ENCODE measurements at regions not wholly inside any gene's neighbourhood (a gene's known extent, or its start where the extent isn't known, plus 50 kb on each side); places are given as distances from the start of the nearest gene placed in this dataset.
A peak's percentile ranks its signal among the peaks of the same experiment; 100 is the strongest.

- no peaks in the 10 kb centered on the region for H3K27me3 ChIP-seq (ENCODE audit: control insufficient read depth, insufficient read depth, low read length)
- peaks cover 2% of the 10 kb centered on the region for H3K36me3 ChIP-seq (ENCODE audit: control insufficient read depth, insufficient read depth, low read length)
- no peak overlapping the region for H3K27ac ChIP-seq (ENCODE audit: low read depth, low read length)
- H3K4me1 ChIP-seq (ENCODE audit: control insufficient read depth, insufficient read depth, low read length): peaks cover 12% of the 10 kb centered on the region
- WGBS (ENCODE audit: insufficient coverage): 84% methylated on average over 13 of the region's 16 CpGs
- H3K9me3 ChIP-seq (ENCODE audit: control insufficient read depth, insufficient read depth, low read length): no peaks in the 10 kb centered on the region
- H3K4me3 ChIP-seq (ENCODE audit: low read depth, low read length): no peak overlapping the region
- DNase-seq (ENCODE audit: low read depth in 4 of 6, low spot score in 6 of 6): no peak
Measured at GRCh38 chr7:130926001-130926691, 192.1 kb upstream of the KLF14 start.

- no peak overlapping the region for H3K27ac ChIP-seq (ENCODE audit: low read depth, low read length)
- no peak overlapping the region for H3K4me3 ChIP-seq (ENCODE audit: low read depth, low read length)
- H3K36me3 ChIP-seq (ENCODE audit: control insufficient read depth, insufficient read depth, low read length): peaks cover 2% of the 10 kb centered on the region
- WGBS (ENCODE audit: insufficient coverage): 80% methylated on average over 5 of the region's 5 CpGs
- H3K27me3 ChIP-seq (ENCODE audit: control insufficient read depth, insufficient read depth, low read length): no peaks in the 10 kb centered on the region
- DNase-seq (ENCODE audit: low read depth in 4 of 6, low spot score in 6 of 6): no peak
- H3K9me3 ChIP-seq (ENCODE audit: control insufficient read depth, insufficient read depth, low read length): no peaks in the 10 kb centered on the region
- H3K4me1 ChIP-seq (ENCODE audit: control insufficient read depth, insufficient read depth, low read length): peaks cover 7% of the 10 kb centered on the region
Measured at GRCh38 chr7:130927062-130927461, 193.1 kb upstream of the KLF14 start.

- no peak for DNase-seq (ENCODE audit: low read depth in 4 of 6, low spot score in 6 of 6)
- H3K36me3 ChIP-seq (ENCODE audit: control insufficient read depth, insufficient read depth, low read length): peaks cover 2% of the 10 kb centered on the region
- 83% methylated on average over 8 of the region's 9 CpGs for WGBS (ENCODE audit: insufficient coverage)
- peaks cover 7% of the 10 kb centered on the region for H3K4me1 ChIP-seq (ENCODE audit: control insufficient read depth, insufficient read depth, low read length)
- no peak overlapping the region for H3K4me3 ChIP-seq (ENCODE audit: low read depth, low read length)
- H3K27me3 ChIP-seq (ENCODE audit: control insufficient read depth, insufficient read depth, low read length): no peaks in the 10 kb centered on the region
- no peak overlapping the region for H3K27ac ChIP-seq (ENCODE audit: low read depth, low read length)
- no peaks in the 10 kb centered on the region for H3K9me3 ChIP-seq (ENCODE audit: control insufficient read depth, insufficient read depth, low read length)
Measured at GRCh38 chr7:130927564-130927963, 193.6 kb upstream of the KLF14 start.

- Histone ChIP-seq H3K27me3 (ENCODE audit: control insufficient read depth, insufficient read depth, low read length) (no peaks in the 10 kb centered on the region), H3K27ac (ENCODE audit: low read depth, low read length) (no peak overlapping the region), H3K9me3 (ENCODE audit: control insufficient read depth, insufficient read depth, low read length) (no peaks in the 10 kb centered on the region), H3K36me3 (ENCODE audit: control insufficient read depth, insufficient read depth, low read length) (peaks cover 2% of the 10 kb centered on the region), H3K4me1 (ENCODE audit: control insufficient read depth, insufficient read depth, low read length) (peaks cover 2% of the 10 kb centered on the region), H3K4me3 (ENCODE audit: low read depth, low read length) (no peak overlapping the region)
- no peak for DNase-seq (ENCODE audit: low read depth in 4 of 6, low spot score in 6 of 6)
- 83% methylated on average over 3 of the region's 4 CpGs for WGBS (ENCODE audit: insufficient coverage)
Measured at GRCh38 chr7:130929896-130930659, 196.1 kb upstream of the KLF14 start.

- Histone ChIP-seq H3K36me3 (ENCODE audit: control insufficient read depth, insufficient read depth, low read length) (peaks cover 2% of the 10 kb centered on the region), H3K27me3 (ENCODE audit: control insufficient read depth, insufficient read depth, low read length) (no peaks in the 10 kb centered on the region), H3K27ac (ENCODE audit: low read depth, low read length) (no peak overlapping the region), H3K9me3 (ENCODE audit: control insufficient read depth, insufficient read depth, low read length) (no peaks in the 10 kb centered on the region), H3K4me1 (ENCODE audit: control insufficient read depth, insufficient read depth, low read length) (peaks cover 2% of the 10 kb centered on the region), H3K4me3 (ENCODE audit: low read depth, low read length) (no peak overlapping the region)
- DNase-seq (ENCODE audit: low read depth in 4 of 6, low spot score in 6 of 6): peak in 1 of 6 donors; percentile 63
- 29% methylated on average over 7 of the region's 8 CpGs for WGBS (ENCODE audit: insufficient coverage)
Measured at GRCh38 chr7:130930681-130931080, 196.7 kb upstream of the KLF14 start.

GRCh38 chr7:130931423-130931822 lies 197.4 kb upstream of the KLF14 start:
- Histone ChIP-seq H3K27ac (ENCODE audit: low read depth, low read length) (no peak overlapping the region), H3K4me1 (ENCODE audit: control insufficient read depth, insufficient read depth, low read length) (peaks cover 2% of the 10 kb centered on the region), H3K9me3 (ENCODE audit: control insufficient read depth, insufficient read depth, low read length) (no peaks in the 10 kb centered on the region), H3K4me3 (ENCODE audit: low read depth, low read length) (no peak overlapping the region), H3K36me3 (ENCODE audit: control insufficient read depth, insufficient read depth, low read length) (peaks cover under 1% of the 10 kb centered on the region), H3K27me3 (ENCODE audit: control insufficient read depth, insufficient read depth, low read length) (no peaks in the 10 kb centered on the region)
- WGBS (ENCODE audit: insufficient coverage): no CpG with 5 or more reads among the region's 3 CpGs
- peak in 1 of 6 donors; percentile 69 for DNase-seq (ENCODE audit: low read depth in 4 of 6, low spot score in 6 of 6)

GRCh38 chr7:130932088-130932487 lies 198.1 kb upstream of the KLF14 start:
- no peak overlapping the region for H3K27ac ChIP-seq (ENCODE audit: low read depth, low read length)

GRCh38 chr7:130932667-130933432 lies 198.8 kb upstream of the KLF14 start:
- 84% methylated on average over 8 of the region's 11 CpGs for WGBS (ENCODE audit: insufficient coverage)
- Histone ChIP-seq H3K36me3 (ENCODE audit: control insufficient read depth, insufficient read depth, low read length) (no peaks in the 10 kb centered on the region), H3K4me3 (ENCODE audit: low read depth, low read length) (no peak overlapping the region), H3K4me1 (ENCODE audit: control insufficient read depth, insufficient read depth, low read length) (peaks cover 2% of the 10 kb centered on the region), H3K27ac (ENCODE audit: low read depth, low read length) (no peak overlapping the region), H3K27me3 (ENCODE audit: control insufficient read depth, insufficient read depth, low read length) (no peaks in the 10 kb centered on the region), H3K9me3 (ENCODE audit: control insufficient read depth, insufficient read depth, low read length) (no peaks in the 10 kb centered on the region)
- DNase-seq (ENCODE audit: low read depth in 4 of 6, low spot score in 6 of 6): no peak

More at GRCh38 chr7:130932088-130932487, 198.1 kb upstream of the KLF14 start:
- H3K9me3 ChIP-seq (ENCODE audit: control insufficient read depth, insufficient read depth, low read length): no peaks in the 10 kb centered on the region
- 100% methylated on average over 5 of the region's 5 CpGs for WGBS (ENCODE audit: insufficient coverage)
- H3K27me3 ChIP-seq (ENCODE audit: control insufficient read depth, insufficient read depth, low read length): no peaks in the 10 kb centered on the region
- DNase-seq (ENCODE audit: low read depth in 4 of 6, low spot score in 6 of 6): no peak
- H3K36me3 ChIP-seq (ENCODE audit: control insufficient read depth, insufficient read depth, low read length): no peaks in the 10 kb centered on the region
- H3K4me3 ChIP-seq (ENCODE audit: low read depth, low read length): no peak overlapping the region
- H3K4me1 ChIP-seq (ENCODE audit: control insufficient read depth, insufficient read depth, low read length): peaks cover 2% of the 10 kb centered on the region

- H3K27me3 ChIP-seq (ENCODE audit: control insufficient read depth, insufficient read depth, low read length): no peaks in the 10 kb centered on the region
- DNase-seq (ENCODE audit: low read depth in 4 of 6, low spot score in 6 of 6): no peak
- H3K4me3 ChIP-seq (ENCODE audit: low read depth, low read length): no peak overlapping the region
- no peaks in the 10 kb centered on the region for H3K9me3 ChIP-seq (ENCODE audit: control insufficient read depth, insufficient read depth, low read length)
- WGBS (ENCODE audit: insufficient coverage): 100% methylated on average over 2 of the region's 4 CpGs
- H3K36me3 ChIP-seq (ENCODE audit: control insufficient read depth, insufficient read depth, low read length): no peaks in the 10 kb centered on the region
- peaks cover 2% of the 10 kb centered on the region for H3K4me1 ChIP-seq (ENCODE audit: control insufficient read depth, insufficient read depth, low read length)
- no peak overlapping the region for H3K27ac ChIP-seq (ENCODE audit: low read depth, low read length)
Measured at GRCh38 chr7:130933919-130934318, 199.9 kb upstream of the KLF14 start.

Measured in spinal cord (tissue), 9 donors.